SU-DHL-6 (cell line): ENCODE measurements at regions not wholly inside any gene's neighbourhood (a gene's known extent, or its start where the extent isn't known, plus 50 kb on each side); places are given as distances from the start of the nearest gene placed in this dataset.

Experiments
- H2AFZ ChIP-seq: fragments of 200-600 bp; sonication (generic); 2 replicates; pipeline ENCODE4 v1.6.1; 2014; ENCODE audit warnings: low read depth, mild to moderate bottlenecking, moderate library complexity, mixed read lengths, antibody characterized with exemption, low read length; ENCODE audit not compliant: severe bottlenecking
- H3F3A ChIP-seq: fragments of 200-600 bp; shearing (Covaris generic); 2 replicates; pipeline ENCODE4 v1.6.0; 2016; ENCODE audit warnings: antibody characterized with exemption, mild to moderate bottlenecking; ENCODE audit not compliant: insufficient read depth
- H3K27ac ChIP-seq: fragments of 200-600 bp; sonication (generic); 2 replicates; pipeline ENCODE4 v1.5.1; 2016; ENCODE audit warnings: low read depth, mild to moderate bottlenecking, low read length, moderate library complexity, mixed read lengths
- H3K27me3 ChIP-seq: fragments of 200-600 bp; sonication (generic), shearing (Covaris generic); 2 replicates; pipeline ENCODE4 v1.6.0; 2014; ENCODE audit warnings: mild to moderate bottlenecking, low read length
- H3K36me3 ChIP-seq: fragments of 200-600 bp; sonication (generic); 2 replicates; pipeline ENCODE4 v1.6.1; 2014; ENCODE audit warnings: mild to moderate bottlenecking, low read length, mixed read lengths
- H3K4me2 ChIP-seq: fragments of 300-600, 200-600 bp; shearing (Covaris generic), sonication (generic); 2 replicates; pipeline ENCODE4 v1.6.0; 2014; ENCODE audit warnings: low read length, low read depth, mild to moderate bottlenecking; ENCODE audit not compliant: poor library complexity, severe bottlenecking
- H3K4me3 ChIP-seq: fragments of 200-600 bp; sonication (generic); 2 replicates; pipeline ENCODE4 v1.5.1; 2014; ENCODE audit warnings: antibody characterized with exemption, low read length, mild to moderate bottlenecking, mixed read lengths; ENCODE audit not compliant: insufficient read depth, poor library complexity, severe bottlenecking
- H3K79me2 ChIP-seq: fragments of 200-600 bp; sonication (generic); 2 replicates; pipeline ENCODE4 v1.6.1; 2014; ENCODE audit warnings: mild to moderate bottlenecking, low read length, moderate library complexity; ENCODE audit not compliant: insufficient read depth
- H3K9ac ChIP-seq: fragments of 200-600 bp; sonication (generic); 2 replicates; pipeline ENCODE4 v1.7.0; 2014; ENCODE audit warnings: mild to moderate bottlenecking, low read length
- H3K9me2 ChIP-seq: fragments of 200-600 bp; sonication (generic); replicated peaks from 2 replicates; pipeline ENCODE4 v1.6.1; 2014; ENCODE audit warnings: low read length; ENCODE audit not compliant: insufficient read depth
- H3K9me3 ChIP-seq: fragments of 200-600 bp; sonication (generic); 2 replicates; pipeline ENCODE4 v1.6.1; 2014; ENCODE audit warnings: low read length, mixed read lengths; ENCODE audit not compliant: insufficient read depth
- H4K20me1 ChIP-seq: fragments of 200-600 bp; sonication (generic); 2 replicates; pipeline ENCODE4 v1.6.1; 2014; ENCODE audit warnings: low read depth, mild to moderate bottlenecking, antibody characterized with exemption, low read length, moderate library complexity, mixed read lengths
- EZH2phosphoT487 ChIP-seq: fragments of 200-600 bp; sonication (generic), shearing (Covaris generic); conservative IDR thresholded peaks from 2 replicates; pipeline ENCODE4 v1.6.1; 2018; ENCODE audit warnings: mild to moderate bottlenecking, antibody characterized with exemption, low read length, moderate library complexity, mixed read lengths
- TF ChIP-seq, protein P1 (sequence below): fragments of 200-600 bp; sonication (generic); IDR thresholded peaks from one replicate; pipeline ENCODE4 v1.5.1; 2017; ENCODE audit warnings: antibody characterized with exemption, mild to moderate bottlenecking, low read length, moderate library complexity; ENCODE audit not compliant: insufficient read depth, poor library complexity, severe bottlenecking

GRCh38 chr18:78321402-78321801 lies 658.2 kb upstream of the SALL3 start:
- no peak overlapping the region for H2AFZ ChIP-seq
- no peaks in the 10 kb centered on the region for H3K27me3 ChIP-seq
- no peak overlapping the region for H3K4me2 ChIP-seq
- H3K79me2 ChIP-seq: no peaks in the 10 kb centered on the region
- no peak overlapping the region for H3K9ac ChIP-seq
- H4K20me1 ChIP-seq: no peaks in the 10 kb centered on the region
- no peaks in the 10 kb centered on the region for H3K9me2 ChIP-seq
- H3K36me3 ChIP-seq: no peaks in the 10 kb centered on the region
- no peaks in the 10 kb centered on the region for H3K9me3 ChIP-seq
- no peak for TF ChIP-seq EZH2phosphoT487
- TF ChIP-seq, protein P1, sequence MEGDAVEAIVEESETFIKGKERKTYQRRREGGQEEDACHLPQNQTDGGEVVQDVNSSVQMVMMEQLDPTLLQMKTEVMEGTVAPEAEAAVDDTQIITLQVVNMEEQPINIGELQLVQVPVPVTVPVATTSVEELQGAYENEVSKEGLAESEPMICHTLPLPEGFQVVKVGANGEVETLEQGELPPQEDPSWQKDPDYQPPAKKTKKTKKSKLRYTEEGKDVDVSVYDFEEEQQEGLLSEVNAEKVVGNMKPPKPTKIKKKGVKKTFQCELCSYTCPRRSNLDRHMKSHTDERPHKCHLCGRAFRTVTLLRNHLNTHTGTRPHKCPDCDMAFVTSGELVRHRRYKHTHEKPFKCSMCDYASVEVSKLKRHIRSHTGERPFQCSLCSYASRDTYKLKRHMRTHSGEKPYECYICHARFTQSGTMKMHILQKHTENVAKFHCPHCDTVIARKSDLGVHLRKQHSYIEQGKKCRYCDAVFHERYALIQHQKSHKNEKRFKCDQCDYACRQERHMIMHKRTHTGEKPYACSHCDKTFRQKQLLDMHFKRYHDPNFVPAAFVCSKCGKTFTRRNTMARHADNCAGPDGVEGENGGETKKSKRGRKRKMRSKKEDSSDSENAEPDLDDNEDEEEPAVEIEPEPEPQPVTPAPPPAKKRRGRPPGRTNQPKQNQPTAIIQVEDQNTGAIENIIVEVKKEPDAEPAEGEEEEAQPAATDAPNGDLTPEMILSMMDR: no peak
- H3K4me3 ChIP-seq: no peak overlapping the region
- H3F3A ChIP-seq: no peaks in the 10 kb centered on the region
- H3K27ac ChIP-seq: no peak overlapping the region

DNA sequence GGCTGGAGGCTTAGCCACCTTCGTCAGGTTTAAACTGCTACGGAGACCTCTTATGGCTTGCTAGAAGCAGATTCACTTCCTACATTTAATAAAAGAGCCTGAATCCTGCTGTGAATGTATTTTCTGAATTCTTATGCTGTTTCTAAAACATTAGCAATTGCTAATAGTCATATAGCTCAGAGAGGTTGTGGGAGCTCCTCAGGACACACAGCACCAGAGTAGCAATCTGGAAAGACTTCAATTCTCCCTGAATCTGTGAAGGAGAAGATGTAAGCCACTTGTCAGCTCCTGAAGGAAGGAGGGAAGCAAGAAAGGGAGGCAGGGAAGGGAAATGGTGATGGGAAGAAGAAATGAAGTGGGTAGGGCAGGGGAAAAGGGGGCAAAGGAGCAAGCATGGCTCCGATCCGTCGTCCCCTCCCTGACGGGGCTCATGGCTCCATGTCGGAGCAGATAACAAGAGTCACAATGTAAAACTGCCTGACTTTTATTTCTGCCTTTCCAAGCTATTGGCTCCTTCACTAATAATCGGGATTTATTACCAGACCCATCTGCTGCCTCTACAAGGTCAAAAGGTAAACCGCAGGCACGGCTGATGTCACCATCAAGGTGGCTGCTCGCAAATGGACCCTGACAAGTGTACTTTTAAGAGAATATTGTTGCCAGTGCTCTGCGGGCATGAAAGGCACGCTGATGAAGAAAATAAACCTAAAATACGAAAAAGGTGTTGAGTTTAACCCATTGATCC lies 656.0 kb upstream of the SALL3 start:
- Histone ChIP-seq H3K9ac (no peak overlapping the region), H3F3A (no peaks in the 10 kb centered on the region), H3K79me2 (no peaks in the 10 kb centered on the region), H3K27ac (no peak overlapping the region), H3K9me3 (no peaks in the 10 kb centered on the region), H3K4me2 (no peak overlapping the region), H3K27me3 (no peaks in the 10 kb centered on the region), H3K36me3 (no peaks in the 10 kb centered on the region), H4K20me1 (no peaks in the 10 kb centered on the region), H3K4me3 (no peak overlapping the region), H2AFZ (no peak overlapping the region), H3K9me2 (no peaks in the 10 kb centered on the region)
- TF ChIP-seq EZH2phosphoT487: no peak
- TF ChIP-seq, protein P1: no peak

GRCh38 chr18:78327643-78328042 lies 652.0 kb upstream of the SALL3 start:
- no peaks in the 10 kb centered on the region for H3K36me3 ChIP-seq
- H3K27ac ChIP-seq: no peak overlapping the region
- H3K27me3 ChIP-seq: no peaks in the 10 kb centered on the region
- H3K4me2 ChIP-seq: no peak overlapping the region
- H2AFZ ChIP-seq: no peak overlapping the region
- TF ChIP-seq, protein P1: no peak
- TF ChIP-seq EZH2phosphoT487: no peak
- no peaks in the 10 kb centered on the region for H4K20me1 ChIP-seq
- H3K4me3 ChIP-seq: no peak overlapping the region
- no peaks in the 10 kb centered on the region for H3F3A ChIP-seq
- H3K9me3 ChIP-seq: no peaks in the 10 kb centered on the region
- H3K79me2 ChIP-seq: no peaks in the 10 kb centered on the region
- H3K9me2 ChIP-seq: no peaks in the 10 kb centered on the region
- no peak overlapping the region for H3K9ac ChIP-seq
